ENCODE measurements at regions not wholly inside any gene's neighbourhood (a gene's known extent, or its start where the extent isn't known, plus 50 kb on each side); places are given as distances from the start of the nearest gene placed in this dataset.

- no peak for DNase-seq
Measured at GRCh38 chr7:98463837-98464557, 63.1 kb upstream of the BAIAP2L1 start.

GRCh38 chr7:98462911-98463633 lies 62.2 kb upstream of the BAIAP2L1 start:
- DNase-seq, result no peak

- DNase-seq, result no peak
Measured at GRCh38 chr7:98460902-98461301, 60.0 kb upstream of the BAIAP2L1 start.

- no peak for DNase-seq
Measured at GRCh38 chr7:98459529-98459928, 58.6 kb upstream of the BAIAP2L1 start.

- DNase-seq, result no peak
Measured at GRCh38 chr7:98458090-98458875, 57.4 kb upstream of the BAIAP2L1 start.

GRCh38 chr7:98456866-98457265 lies 56.0 kb upstream of the BAIAP2L1 start:
- no peak for DNase-seq

DNA sequence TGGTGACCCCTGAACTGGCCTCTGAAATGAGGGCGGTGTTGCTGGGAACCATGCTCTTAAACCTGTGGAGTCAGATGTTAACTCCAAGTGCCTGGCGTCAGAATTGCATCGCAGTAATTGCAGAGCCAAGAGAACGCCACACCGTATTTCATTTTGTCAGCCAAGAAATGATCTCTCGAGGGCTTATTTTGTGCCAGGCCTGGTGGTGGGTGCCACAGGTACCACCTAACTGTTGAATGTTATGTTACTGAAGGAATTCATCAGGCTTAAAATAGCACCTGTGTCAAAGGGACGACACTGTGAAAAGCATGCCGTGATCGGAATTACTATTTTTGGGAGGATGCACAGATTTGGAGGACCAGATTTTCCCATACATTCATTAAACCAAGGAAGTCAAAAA lies 51.9 kb upstream of the BAIAP2L1 start:
- DNase-seq, result no peak
